Islet precursor cell (in vitro differentiated cells): ENCODE measurements at regions not wholly inside any gene's neighbourhood (a gene's known extent, or its start where the extent isn't known, plus 50 kb on each side); places are given as distances from the start of the nearest gene placed in this dataset.

Experiments used
- DNase-seq: peaks from one replicate; pipeline ENCODE4 v3.0.0-alpha.2; 2018

GRCh38 chr15:94177112-94177511 lies 54.2 kb upstream of the MCTP2 start:
- DNase-seq = no peak

DNA sequence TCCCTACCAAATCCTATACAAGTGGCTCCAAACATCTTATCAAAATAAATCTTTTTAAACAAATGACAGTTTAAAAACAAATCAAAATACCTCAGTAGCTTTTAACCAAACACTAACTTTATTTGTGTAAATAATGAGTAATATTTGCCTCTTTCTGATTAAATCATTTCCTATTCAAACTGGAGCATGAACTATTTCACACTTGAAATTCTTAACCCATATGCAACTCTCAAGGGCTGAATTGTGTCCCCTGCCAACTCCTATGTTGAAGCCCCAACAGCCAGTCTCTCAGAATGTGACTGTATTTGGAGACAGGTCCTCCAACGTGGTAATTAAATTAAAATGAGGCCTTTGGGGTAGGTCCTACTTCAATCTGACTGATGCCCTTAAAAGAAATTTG lies 55.9 kb upstream of the MCTP2 start:
- no peak for DNase-seq

DNA sequence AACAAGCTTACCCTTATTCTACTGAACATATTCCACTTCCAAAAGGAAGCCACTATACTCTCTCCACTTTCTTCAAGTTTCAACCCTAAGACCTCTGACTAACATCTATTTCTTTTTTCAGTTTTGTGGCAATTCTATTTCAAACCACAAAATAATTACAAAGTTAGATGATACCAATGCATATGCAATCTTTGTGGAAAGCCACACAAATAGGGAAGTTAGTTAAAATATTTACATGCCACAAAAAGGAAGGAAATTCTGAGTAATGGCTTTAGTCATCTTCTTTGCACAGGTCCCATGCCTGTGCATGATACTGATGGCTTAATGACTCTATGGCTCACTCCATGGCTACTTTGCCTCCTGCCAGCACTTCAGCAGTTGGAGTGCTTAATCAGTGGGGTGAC lies 57.0 kb upstream of the MCTP2 start:
- DNase-seq = no peak

DNA sequence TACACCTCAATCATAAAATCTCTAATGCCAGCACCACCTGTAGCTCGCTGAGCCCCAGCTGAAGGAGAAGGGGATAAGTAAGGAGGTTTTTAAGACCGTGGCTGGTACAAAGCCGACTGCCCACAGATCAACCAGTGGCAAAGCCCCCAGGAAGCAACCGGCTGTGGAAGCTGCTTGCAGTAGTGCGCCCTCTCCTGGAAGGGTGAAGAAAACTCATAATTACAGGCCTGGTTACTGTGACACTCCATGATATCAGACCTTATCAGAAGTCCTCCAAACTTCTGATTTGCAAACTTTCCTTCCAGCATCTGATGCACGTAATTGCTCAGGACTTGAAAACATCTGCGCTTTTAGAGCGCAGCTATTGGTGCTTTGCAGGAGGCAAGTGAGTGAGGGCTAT lies 63.1 kb upstream of the MCTP2 start:
- DNase-seq = no peak

DNA sequence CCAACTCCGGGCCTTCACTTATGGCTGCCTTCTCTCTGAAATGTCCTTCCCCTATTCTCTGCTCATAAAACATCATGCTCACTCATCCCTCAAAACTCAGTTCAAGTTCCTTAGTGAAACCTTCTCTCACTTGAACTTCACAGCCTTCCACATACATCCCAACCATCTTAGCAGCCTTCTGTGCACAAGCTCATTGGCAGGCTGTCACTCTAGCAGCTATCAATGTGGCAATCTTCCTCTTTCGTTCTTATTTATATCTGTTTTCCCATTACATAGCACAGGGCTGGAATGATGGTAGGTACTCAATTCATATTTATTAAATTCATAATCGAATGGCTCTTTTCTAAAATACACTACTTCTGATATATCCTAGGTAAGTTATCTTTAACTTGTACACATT lies 66.4 kb upstream of the MCTP2 start:
- no peak for DNase-seq

DNA sequence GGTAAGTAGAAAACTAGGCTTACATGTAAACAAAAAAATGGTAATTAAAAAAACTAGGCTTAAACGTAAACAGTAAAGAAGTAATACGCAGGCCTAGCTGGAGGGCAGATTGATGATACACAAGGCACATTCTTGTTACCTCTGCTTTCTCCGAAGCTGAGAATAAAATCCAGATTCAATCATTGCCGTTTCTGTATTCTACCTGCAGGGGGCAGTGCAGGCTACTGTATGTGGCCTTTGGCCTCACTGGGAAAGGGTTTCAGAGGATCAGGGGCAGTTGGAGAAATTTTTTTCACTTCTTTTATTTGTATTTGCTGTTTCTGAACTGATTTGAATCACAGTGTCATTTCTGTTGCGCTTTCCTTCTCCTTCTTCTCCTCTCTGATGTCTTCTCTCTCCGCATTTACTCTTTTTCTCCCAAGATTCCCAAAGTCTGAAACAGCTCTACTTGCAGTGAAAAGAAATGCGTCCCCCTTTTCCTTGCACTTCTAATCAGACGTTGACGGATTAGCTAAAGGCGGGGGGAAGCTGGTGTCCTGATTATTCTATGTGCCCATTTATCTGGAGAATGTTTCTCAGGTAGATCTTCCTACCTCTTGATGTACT lies 67.1 kb upstream of the MCTP2 start:
- DNase-seq = peak; percentile 80

GRCh38 chr15:94162939-94163338 lies 68.4 kb upstream of the MCTP2 start:
- no peak for DNase-seq

DNA sequence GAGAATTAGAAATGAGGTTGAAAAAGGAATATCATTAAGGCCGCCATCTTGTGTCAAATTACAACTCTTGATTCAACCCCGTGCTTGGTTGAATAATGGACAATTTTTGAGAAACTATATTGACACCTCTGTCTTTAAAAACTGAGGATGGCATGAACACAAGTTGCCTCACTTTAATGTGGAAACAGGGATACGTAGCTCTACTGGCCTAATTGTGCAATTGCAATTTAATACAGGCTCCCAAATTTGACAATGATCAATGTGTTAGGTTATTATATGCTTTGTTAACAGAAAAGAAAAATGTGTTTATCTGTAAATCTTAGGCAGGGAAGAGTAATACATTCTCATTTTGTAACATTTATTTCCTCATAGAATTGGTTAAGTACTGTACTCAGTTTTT lies 77.1 kb upstream of the MCTP2 start:
- DNase-seq = no peak

DNA sequence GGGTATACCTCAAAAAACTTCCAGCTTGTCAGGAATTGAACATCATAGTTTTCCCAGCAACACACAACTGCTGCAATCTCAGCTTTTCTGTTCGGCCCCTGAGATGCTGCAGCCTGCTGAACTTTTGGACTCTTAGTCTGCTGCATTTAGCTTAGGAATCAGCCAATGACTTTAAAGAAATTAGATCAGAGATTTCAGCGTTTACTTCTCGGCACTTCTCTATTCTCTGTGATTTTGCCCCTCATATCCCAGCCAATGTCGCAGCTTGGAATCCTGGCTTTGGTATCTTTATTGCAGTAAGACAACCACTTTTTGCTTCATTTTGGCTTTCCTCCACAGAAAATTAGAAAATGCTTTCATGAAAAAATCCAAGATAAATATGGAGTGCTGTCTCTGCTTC lies 86.3 kb upstream of the MCTP2 start:
- no peak for DNase-seq

- no peak for DNase-seq
Observed at GRCh38 chr15:94141802-94142201, 89.6 kb upstream of the MCTP2 start.

DNA sequence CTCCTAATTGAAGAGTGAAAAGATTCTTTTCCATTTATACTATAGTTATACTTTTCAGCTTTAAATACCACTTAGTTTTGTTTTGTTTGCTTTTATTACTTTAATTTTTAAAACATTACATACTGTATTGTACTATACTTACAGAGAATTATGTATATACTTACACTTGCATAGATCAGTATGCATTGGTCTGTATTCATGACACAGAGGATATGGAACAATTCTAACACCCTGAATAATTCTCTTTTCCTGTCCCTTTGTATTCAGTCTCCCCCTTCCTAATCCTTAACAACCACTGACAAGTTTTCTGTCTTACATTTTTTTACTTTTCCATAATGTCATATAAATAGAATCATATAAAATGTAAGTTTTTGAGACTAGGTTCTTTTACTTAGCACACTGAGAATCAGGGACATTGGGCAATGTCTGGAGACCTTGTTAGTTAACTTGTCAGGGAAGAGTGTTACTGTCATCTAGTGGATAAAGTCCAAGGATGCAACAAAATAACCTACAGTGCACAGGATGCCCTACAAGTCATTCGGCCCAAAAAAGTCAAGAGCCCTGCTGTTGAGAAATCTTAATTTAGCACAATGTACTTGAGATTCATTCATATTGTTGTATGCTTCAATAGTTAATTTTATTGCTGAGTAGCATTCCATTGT lies 95.7 kb upstream of the MCTP2 start:
- no peak for DNase-seq

- no peak for DNase-seq
Observed at GRCh38 chr15:94131875-94132274, 99.5 kb upstream of the MCTP2 start.

DNA sequence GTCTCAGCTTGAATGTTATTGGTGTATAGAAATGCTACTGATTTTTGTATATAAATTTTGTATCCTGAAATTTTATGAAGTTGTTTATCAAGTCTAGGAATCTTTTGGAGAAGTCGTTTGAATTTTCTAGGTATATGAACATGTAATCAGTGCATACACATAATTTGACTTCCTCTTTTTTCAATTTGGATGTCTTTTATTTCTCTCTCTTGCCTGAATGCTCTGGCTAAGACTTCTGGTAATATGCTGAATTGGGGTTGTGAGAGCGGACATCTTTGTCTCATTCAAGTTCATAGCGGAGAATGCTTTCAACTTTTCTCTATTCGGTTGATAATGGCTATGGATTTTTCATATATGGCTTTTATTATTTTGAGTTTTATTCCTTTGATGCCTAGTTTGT lies 100.9 kb upstream of the MCTP2 start:
- DNase-seq = no peak

DNA sequence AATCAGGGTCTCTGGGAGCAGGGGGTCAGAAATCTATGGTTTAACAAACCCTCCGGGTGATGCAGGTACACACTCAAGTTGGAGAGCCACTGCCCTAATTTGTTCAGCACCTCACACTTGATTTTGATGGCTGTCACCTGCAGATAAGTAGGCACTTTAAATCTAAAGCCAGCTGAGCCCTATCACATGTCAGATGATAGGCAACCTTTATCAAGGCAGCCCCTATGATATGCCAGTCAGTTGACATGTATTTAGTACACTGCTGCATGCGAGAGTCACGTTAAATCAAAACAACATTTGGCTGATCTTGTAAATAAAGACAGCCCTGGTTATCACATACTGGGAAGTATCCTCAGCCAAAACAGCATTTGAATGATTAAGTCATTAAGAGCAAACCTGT lies 104.4 kb upstream of the MCTP2 start:
- no peak for DNase-seq

GRCh38 chr15:94125698-94126097 lies 105.7 kb upstream of the MCTP2 start:
- DNase-seq = no peak

- DNase-seq = no peak
Observed at GRCh38 chr15:94125156-94125555, 106.2 kb upstream of the MCTP2 start.

- no peak for DNase-seq
Observed at GRCh38 chr15:94122516-94122915, 108.8 kb upstream of the MCTP2 start.

DNA sequence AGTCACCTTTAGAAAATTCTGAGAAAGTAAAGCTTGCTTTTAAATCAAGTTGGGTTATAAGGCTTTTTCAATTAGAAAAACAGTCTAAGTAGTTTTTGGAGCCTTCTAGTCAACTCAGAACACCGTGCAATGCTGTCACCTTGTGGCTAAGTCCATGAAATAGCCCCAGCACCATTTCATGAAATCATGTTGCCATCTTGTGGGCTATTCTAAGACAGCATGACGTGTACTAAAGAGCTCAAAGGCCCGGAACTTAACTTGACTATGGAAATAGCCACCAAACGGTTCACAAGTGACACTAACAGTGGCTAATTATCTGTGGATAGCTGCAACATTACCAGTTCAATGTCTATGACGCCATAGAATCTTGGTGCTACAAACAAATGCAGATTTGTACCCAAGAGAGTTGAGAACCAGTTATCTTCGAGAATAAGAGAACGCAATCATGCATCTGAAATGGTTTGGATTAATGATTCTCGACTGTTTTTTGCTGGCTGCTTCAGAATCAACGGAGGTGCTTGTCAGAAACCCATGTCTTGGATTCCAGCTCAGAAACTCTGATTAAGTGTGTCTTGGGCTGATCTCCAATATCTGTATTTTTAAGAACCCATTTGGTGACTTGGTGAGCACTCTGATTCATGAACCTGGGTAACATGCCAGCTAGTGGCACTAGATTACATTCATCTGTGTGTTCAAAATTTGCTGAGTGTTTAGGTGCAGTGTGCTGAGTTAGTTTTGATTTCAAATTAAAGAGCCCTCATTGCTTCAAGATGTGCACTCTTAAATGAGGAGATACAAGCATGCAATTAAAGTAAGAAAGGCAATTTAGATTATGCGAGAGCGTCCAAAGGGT lies 111.2 kb upstream of the MCTP2 start:
- DNase-seq = peak; percentile 82

DNA sequence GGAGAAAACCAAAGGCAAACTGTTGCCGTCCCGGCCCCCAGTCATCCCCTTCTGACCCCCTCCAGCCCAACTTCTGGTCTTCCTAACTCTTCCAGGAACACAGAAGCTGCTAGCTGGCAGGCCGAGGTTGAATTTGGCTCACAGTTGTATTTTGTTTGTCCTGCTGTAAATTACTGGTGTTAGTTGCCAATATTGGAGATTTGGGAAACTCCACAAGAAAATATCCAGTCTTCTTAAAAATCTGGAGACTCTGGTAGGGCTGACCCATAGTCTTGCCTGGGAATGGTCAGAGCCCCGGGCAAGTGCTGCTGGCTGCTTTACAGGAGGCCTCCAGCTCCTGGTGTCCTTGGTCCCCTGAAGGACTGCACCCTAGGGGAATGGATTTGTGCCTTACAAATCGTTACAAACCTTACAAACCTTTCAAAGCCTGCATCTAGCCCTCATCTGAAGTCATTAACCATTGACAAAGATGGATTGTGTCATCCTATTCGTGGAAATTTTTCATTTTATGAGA lies 112.0 kb upstream of the MCTP2 start:
- peak; percentile 62 for DNase-seq

GRCh38 chr15:94110476-94111130 lies 120.8 kb upstream of the MCTP2 start:
- DNase-seq = no peak

- no peak for DNase-seq
Observed at GRCh38 chr15:94107652-94108051, 123.7 kb upstream of the MCTP2 start.

GRCh38 chr15:94105760-94106159 lies 125.6 kb upstream of the MCTP2 start:
- DNase-seq = peak; percentile 57

DNA sequence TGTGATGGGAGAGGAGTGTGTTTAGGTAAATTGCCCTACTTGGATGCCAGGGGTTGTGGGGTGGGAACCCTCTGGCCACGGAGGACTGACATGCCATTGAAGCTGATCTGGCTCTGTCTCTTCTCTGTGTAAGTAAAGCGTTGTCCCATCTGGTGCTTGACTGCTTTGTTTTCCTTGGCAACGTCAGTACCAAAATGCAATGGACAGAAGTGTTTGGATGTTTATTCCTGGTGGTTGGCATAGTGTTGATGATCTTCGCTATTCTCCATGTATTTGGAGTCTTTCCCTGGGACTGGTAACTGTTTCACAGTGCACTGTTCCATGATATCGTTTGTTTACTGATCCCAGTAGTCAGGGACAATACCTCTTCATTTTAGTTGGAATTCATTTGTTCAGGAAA lies 130.5 kb upstream of the MCTP2 start:
- DNase-seq = no peak

GRCh38 chr15:94099574-94099960 lies 131.8 kb upstream of the MCTP2 start:
- DNase-seq = no peak
